IMR-90 (cell line): ENCODE measurements at regions not wholly inside any gene's neighbourhood (a gene's known extent, or its start where the extent isn't known, plus 50 kb on each side); places are given as distances from the start of the nearest gene placed in this dataset.

Experiments used
- ATAC-seq: fragments of 200-7000 bp; cut with Tn5 transposase; 2 replicates; pipeline ENCODE4 v1.9.1; 2020; ENCODE audit warnings: low read depth, mild to moderate bottlenecking, moderate library complexity
- BruUV-seq: library from RNA; stranded (reverse); fragments of 400-500 nt; replicated peaks from 2 replicates; lab custom pipeline; 2021; lab: Mats Ljungman, UMichigan
- CTCF ChIA-PET: fragments of 300-600 bp; formaldehyde crosslinking; extraction: SDS; loops from one replicate; lab custom pipeline; 2021; ENCODE audit warnings: antibody characterized with exemption; lab: Yijun Ruan, JAX
- POLR2A ChIA-PET: fragments of 300-600 bp; sonication (Branson Sonifier 250); formaldehyde crosslinking; loops from one replicate; lab custom pipeline; 2022; ENCODE audit warnings: antibody characterized with exemption; ENCODE audit not compliant: unreplicated experiment; lab: Charles Lee
- DNase-seq: peaks from one replicate; pipeline ENCODE4 v3.0.0; 2013
- H2AFZ ChIP-seq: replicated peaks from 2 replicates; pipeline ENCODE3; 2013; ENCODE audit warnings: low read length, mild to moderate bottlenecking; ENCODE audit not compliant: poor library complexity
- H2AK5ac ChIP-seq: 2 replicates; pipeline ENCODE4 v1.6.1; 2013; ENCODE audit warnings: low read depth, low read length, inconsistent platforms
- H2AK9ac ChIP-seq: replicated peaks from 2 replicates; pipeline ENCODE3; 2013; ENCODE audit warnings: mild to moderate bottlenecking, low read depth, low read length, moderate library complexity; ENCODE audit not compliant: poor library complexity
- H2BK120ac ChIP-seq: 2 replicates; pipeline ENCODE4 v1.6.1; 2013; ENCODE audit warnings: low read depth, low read length, inconsistent platforms
- H2BK15ac ChIP-seq: 3 replicates; pipeline ENCODE4 v1.6.1; 2013; ENCODE audit warnings: low read depth, low read length, inconsistent platforms
- H2BK20ac ChIP-seq: 2 replicates; pipeline ENCODE4 v1.6.1; 2013; ENCODE audit warnings: low read depth, mild to moderate bottlenecking, inconsistent platforms, low read length, moderate library complexity
- H2BK5ac ChIP-seq: 2 replicates; pipeline ENCODE4 v1.6.1; 2013; ENCODE audit warnings: mild to moderate bottlenecking, low read depth, low read length, inconsistent platforms; ENCODE audit not compliant: poor library complexity, severe bottlenecking
- H3K14ac ChIP-seq: replicated peaks from 2 replicates; pipeline ENCODE4 v1.6.1; 2013; ENCODE audit warnings: low read depth, low read length, inconsistent platforms
- H3K18ac ChIP-seq: 2 replicates; pipeline ENCODE4 v1.6.1; 2013; ENCODE audit warnings: low read depth, low read length, control low read depth
- H3K23ac ChIP-seq: 2 replicates; pipeline ENCODE4 v1.6.1; 2013; ENCODE audit warnings: low read depth, low read length, inconsistent platforms
- H3K27ac ChIP-seq: 2 replicates; pipeline ENCODE4 v1.5.1; 2013; ENCODE audit warnings: mild to moderate bottlenecking, control low read depth, low read length; ENCODE audit not compliant: insufficient read depth
- H3K27me3 ChIP-seq: 2 replicates; pipeline ENCODE4 v1.6.1; 2013; ENCODE audit warnings: low read length; ENCODE audit not compliant: control insufficient read depth, insufficient read depth
- H3K36me3 ChIP-seq: 2 replicates; pipeline ENCODE4 v1.6.1; 2013; ENCODE audit warnings: low read length, mixed read lengths; ENCODE audit not compliant: control insufficient read depth, insufficient read depth
- H3K4ac ChIP-seq: 2 replicates; pipeline ENCODE4 v1.6.1; 2013; ENCODE audit warnings: low read depth, low read length, inconsistent platforms
- H3K4me1 ChIP-seq: 2 replicates; pipeline ENCODE4 v1.6.1; 2013; ENCODE audit warnings: low read length, mixed read lengths; ENCODE audit not compliant: control insufficient read depth, insufficient read depth
- H3K4me2 ChIP-seq: 2 replicates; pipeline ENCODE4 v1.6.1; 2013; ENCODE audit warnings: low read depth, mild to moderate bottlenecking, control low read depth, low read length, moderate library complexity
- H3K4me3 ChIP-seq: 2 replicates; pipeline ENCODE4 v1.5.1; 2013; ENCODE audit warnings: low read depth, mild to moderate bottlenecking, control low read depth, low read length, moderate library complexity; ENCODE audit not compliant: insufficient read depth
- H3K56ac ChIP-seq: 2 replicates; pipeline ENCODE4 v1.6.1; 2013; ENCODE audit warnings: low read length, inconsistent platforms; ENCODE audit not compliant: insufficient read depth; ENCODE audit errors: extremely low read depth
- H3K79me1 ChIP-seq, 2 experiments: 2 replicates each; pipeline ENCODE4 v1.6.1; 2013; ENCODE audit warnings: low read length in 2 of 2, inconsistent platforms in 1 of 2, low read depth in 1 of 2
- H3K9ac ChIP-seq: 2 replicates; pipeline ENCODE4 v1.6.1; 2013; ENCODE audit warnings: low read depth, low read length, control low read depth
- H3K9me1 ChIP-seq: 2 replicates; pipeline ENCODE4 v1.6.1; 2013; ENCODE audit warnings: low read length, inconsistent platforms; ENCODE audit not compliant: insufficient read depth
- H3K9me3 ChIP-seq: 2 replicates; pipeline ENCODE4 v1.6.1; 2013; ENCODE audit warnings: low read length; ENCODE audit not compliant: control insufficient read depth, insufficient read depth
- H4K20me1 ChIP-seq: 2 replicates; pipeline ENCODE4 v1.6.1; 2013; ENCODE audit warnings: low read length, inconsistent platforms; ENCODE audit not compliant: insufficient read depth
- H4K5ac ChIP-seq: 2 replicates; pipeline ENCODE4 v1.6.1; 2013; ENCODE audit warnings: mild to moderate bottlenecking, low read depth, low read length, control low read depth
- H4K8ac ChIP-seq, 2 experiments: 2 replicates each; pipeline ENCODE4 v1.6.1; 2013; ENCODE audit warnings: low read depth in 2 of 2, low read length in 2 of 2, control low read depth in 1 of 2, inconsistent platforms in 1 of 2
- H4K91ac ChIP-seq: 2 replicates; pipeline ENCODE4 v1.6.1; 2013; ENCODE audit warnings: low read depth, low read length, inconsistent platforms; ENCODE audit not compliant: insufficient read depth
- BHLHE40 ChIP-seq: fragments of 150-350 bp; IDR thresholded peaks from 2 replicates; pipeline ENCODE4 v1.6.1; 2016; ENCODE audit warnings: mild to moderate bottlenecking, low read depth, low read length
- CEBPB ChIP-seq: IDR thresholded peaks from 2 replicates; pipeline ENCODE4 v1.6.1; 2012; ENCODE audit warnings: low read depth, low read length, improper control_type of control experiment
- CHD1 ChIP-seq: IDR thresholded peaks from 2 replicates; pipeline ENCODE4 v1.6.1; 2012; ENCODE audit warnings: low read depth, low read length, improper control_type of control experiment
- CTCF ChIP-seq: conservative IDR thresholded peaks from 2 replicates; pipeline ENCODE4 v1.5.1; 2012; ENCODE audit warnings: mild to moderate bottlenecking, low read depth, low read length, improper control_type of control experiment
- FOS ChIP-seq: fragments of 150-350 bp; IDR thresholded peaks from 2 replicates; pipeline ENCODE4 v1.6.1; 2016; ENCODE audit warnings: low read depth, low read length
- MAFK ChIP-seq: IDR thresholded peaks from 2 replicates; pipeline ENCODE4 v1.6.1; 2012; ENCODE audit warnings: low read depth, low read length, improper control_type of control experiment
- MAZ ChIP-seq: IDR thresholded peaks from 2 replicates; pipeline ENCODE4 v1.6.1; 2012; ENCODE audit warnings: low read depth, mild to moderate bottlenecking, low read length, improper control_type of control experiment, moderate library complexity, borderline replicate concordance
- MXI1 ChIP-seq: IDR thresholded peaks from 2 replicates; pipeline ENCODE4 v1.6.1; 2012; ENCODE audit warnings: low read depth, mild to moderate bottlenecking, low read length, moderate library complexity, borderline replicate concordance
- NFE2L2 ChIP-seq: fragments of 150-350 bp; IDR thresholded peaks from 2 replicates; pipeline ENCODE4 v1.6.1; 2016; ENCODE audit warnings: low read depth, mild to moderate bottlenecking, low read length
- POLR2A ChIP-seq: IDR thresholded peaks from 2 replicates; pipeline ENCODE4 v1.6.1; 2012; ENCODE audit warnings: mild to moderate bottlenecking, low read depth, low read length
- RAD21 ChIP-seq: IDR thresholded peaks from 2 replicates; pipeline ENCODE4 v1.6.1; 2012; ENCODE audit warnings: low read length, improper control_type of control experiment
- RCOR1 ChIP-seq: IDR thresholded peaks from 2 replicates; pipeline ENCODE4 v1.6.1; 2012; ENCODE audit warnings: mild to moderate bottlenecking, low read length, improper control_type of control experiment; ENCODE audit not compliant: insufficient replicate concordance
- RFX5 ChIP-seq: IDR thresholded peaks from 2 replicates; pipeline ENCODE4 v1.8.0; 2012; ENCODE audit warnings: low read depth, mild to moderate bottlenecking, low read length, moderate library complexity
- SMC3 ChIP-seq: fragments of 150-350 bp; IDR thresholded peaks from 2 replicates; pipeline ENCODE4 v1.6.1; 2016; ENCODE audit warnings: low read depth, mild to moderate bottlenecking, antibody characterized with exemption, low read length, moderate library complexity
- WGBS, 2 experiments: methylation state at CpG; one replicate each; pipeline versions ENCODE4 v1.1.5 to v1.1.7; 2013; ENCODE audit warnings: missing lambda C conversion rate in 2 of 2; ENCODE audit not compliant: insufficient read length in 1 of 2; ENCODE audit errors: extremely low coverage in 2 of 2; 5-methylcytosine and 5-hydroxymethylcytosine counted together
- dilution Hi-C: fragments of 300-500 bp; cut with HindIII; formaldehyde crosslinking; loops from one replicate; pipeline ENCODE4 v1.14.3; 2018; ENCODE audit warnings: low sequenced_read_pairs; ENCODE audit not compliant: unreplicated experiment
- in situ Hi-C: fragments of 300-500 bp; cut with MboI; formaldehyde crosslinking; loops from 3 replicates; pipeline ENCODE4 v1.14.3; 2019; ENCODE audit warnings: low sequenced_read_pairs, inconsistent platforms, mixed read lengths
- intact Hi-C: fragments of 100-400 bp; cut with micrococcal nuclease; formaldehyde crosslinking; loops from 2 replicates; pipeline ENCODE4 v1.10.0; 2022
- TF ChIP-seq, protein P1 (sequence below): fragments of 150-350 bp; IDR thresholded peaks from 2 replicates; pipeline ENCODE4 v1.6.1; 2017; ENCODE audit warnings: mild to moderate bottlenecking, antibody characterized with exemption, low read length, low read depth
- TF ChIP-seq, protein P2 (sequence below): fragments of 150-350 bp; IDR thresholded peaks from 2 replicates; pipeline ENCODE4 v1.6.1; 2016; ENCODE audit warnings: low read depth, mild to moderate bottlenecking, low read length, moderate library complexity, borderline replicate concordance

DNA sequence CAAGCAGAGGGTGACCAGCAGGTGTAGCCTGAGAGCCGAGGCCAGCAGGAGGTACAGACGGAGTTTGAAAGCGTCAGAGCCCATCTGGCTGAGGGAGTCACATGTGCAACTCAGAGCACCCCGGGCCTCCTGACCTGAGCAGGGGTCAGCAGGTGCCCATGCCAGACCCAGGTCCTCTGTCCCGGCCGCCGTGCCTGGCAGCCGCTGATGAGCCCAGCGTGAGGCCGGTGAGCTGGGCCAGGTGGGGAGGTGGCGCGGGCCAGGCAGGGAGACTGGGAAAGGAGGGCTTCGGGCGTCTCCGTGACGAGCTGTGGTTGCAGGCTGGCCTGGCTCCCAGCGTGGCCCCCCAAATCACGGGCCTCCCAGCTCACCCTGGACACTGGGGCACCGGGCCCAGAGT lies 130.9 kb downstream of the CHSY1 start:
- BruUV-seq = no TSS peak
- no peaks in the 10 kb centered on the region for H3K27me3 ChIP-seq
- ATAC-seq (no peak), DNase-seq (no peak)
- 0 out of 2 replicates have a peak overlapping the region, but pooled peaks have one; percentile 70 for H3K14ac ChIP-seq
- no peak overlapping the region for H3K56ac ChIP-seq
- H3K9ac ChIP-seq = 0 out of 2 replicates have a peak overlapping the region, but pooled peaks have one; percentile 85
- H3K4me2 ChIP-seq = no peak overlapping the region
- H3K4me3 ChIP-seq = no peak overlapping the region
- H3K9me1 ChIP-seq = peaks cover 7% of the 10 kb centered on the region
- no peaks in the 10 kb centered on the region for H4K20me1 ChIP-seq
- H4K5ac ChIP-seq = peak overlapping the region; percentile 92; the same call in 1 of the 2 replicates
- peaks cover 22% of the 10 kb centered on the region for H3K4me1 ChIP-seq
- no peak for TF ChIP-seq MAZ
- TF ChIP-seq FOS = no peak
- no peak for TF ChIP-seq SMC3
- TF ChIP-seq, protein P1, sequence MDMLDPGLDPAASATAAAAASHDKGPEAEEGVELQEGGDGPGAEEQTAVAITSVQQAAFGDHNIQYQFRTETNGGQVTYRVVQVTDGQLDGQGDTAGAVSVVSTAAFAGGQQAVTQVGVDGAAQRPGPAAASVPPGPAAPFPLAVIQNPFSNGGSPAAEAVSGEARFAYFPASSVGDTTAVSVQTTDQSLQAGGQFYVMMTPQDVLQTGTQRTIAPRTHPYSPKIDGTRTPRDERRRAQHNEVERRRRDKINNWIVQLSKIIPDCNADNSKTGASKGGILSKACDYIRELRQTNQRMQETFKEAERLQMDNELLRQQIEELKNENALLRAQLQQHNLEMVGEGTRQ = no peak
- TF ChIP-seq POLR2A = no peak
- TF ChIP-seq, protein P2, sequence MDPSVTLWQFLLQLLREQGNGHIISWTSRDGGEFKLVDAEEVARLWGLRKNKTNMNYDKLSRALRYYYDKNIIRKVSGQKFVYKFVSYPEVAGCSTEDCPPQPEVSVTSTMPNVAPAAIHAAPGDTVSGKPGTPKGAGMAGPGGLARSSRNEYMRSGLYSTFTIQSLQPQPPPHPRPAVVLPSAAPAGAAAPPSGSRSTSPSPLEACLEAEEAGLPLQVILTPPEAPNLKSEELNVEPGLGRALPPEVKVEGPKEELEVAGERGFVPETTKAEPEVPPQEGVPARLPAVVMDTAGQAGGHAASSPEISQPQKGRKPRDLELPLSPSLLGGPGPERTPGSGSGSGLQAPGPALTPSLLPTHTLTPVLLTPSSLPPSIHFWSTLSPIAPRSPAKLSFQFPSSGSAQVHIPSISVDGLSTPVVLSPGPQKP = no peak
- TF ChIP-seq MXI1 = no peak
- TF ChIP-seq MAFK = no peak
- TF ChIP-seq CHD1 = no peak
- no peak for TF ChIP-seq RFX5
- no peak for TF ChIP-seq RCOR1
- no peak for TF ChIP-seq NFE2L2
- no peak for TF ChIP-seq CTCF
- TF ChIP-seq RAD21 = no peak
- TF ChIP-seq CEBPB = no peak
- TF ChIP-seq BHLHE40 = no peak
- peak overlapping the region; percentile 84 to 85 for H4K8ac ChIP-seq
- intact Hi-C loops (loop anchor here (2.0 kb wide), 1 partner anchor 70 kb away; no protein-coding TSS in a partner anchor), in situ Hi-C loops (no loop called here), dilution Hi-C loops (no loop called here)
- 89% methylated on average over 5 of the region's 19 CpGs; no CpG with 5 or more reads in 1 of the 2 experiments for WGBS, 2 experiments
- peak overlapping the region; percentile 70 for H2AK9ac ChIP-seq
- H3K18ac ChIP-seq = no peak overlapping the region
- no peaks in the 10 kb centered on the region for H3K36me3 ChIP-seq
- peak overlapping the region; percentile 65 for H2BK5ac ChIP-seq
- peak overlapping the region; percentile 96 for H2AK5ac ChIP-seq
- H3K23ac ChIP-seq = no peak overlapping the region
- H2BK15ac ChIP-seq = peak overlapping the region; percentile 71; the same call in 1 of the 3 replicates
- peak overlapping the region; percentile 66; the same call in 1 of the 2 replicates for H2BK20ac ChIP-seq
- H2BK120ac ChIP-seq = peak overlapping the region; percentile 95; the same call in 1 of the 2 replicates
- ChIA-PET POLR2A (no interaction called here), CTCF (interaction anchor here (0.6 to 1.6 kb wide), 2 partner anchors 30 to 441 kb away, joined by 3 to 4 read pairs; no protein-coding TSS in a partner anchor)
- peaks cover 4 to 16% of the 10 kb centered on the region in 2 experiments; a peak in 3 of 4 replicates for H3K79me1 ChIP-seq
- H3K4ac ChIP-seq = peak overlapping the region; percentile 96
- H4K91ac ChIP-seq = peak overlapping the region; percentile 78; the same call in 1 of the 2 replicates
- H3K9me3 ChIP-seq = no peaks in the 10 kb centered on the region
- peak overlapping the region; percentile 76 for H3K27ac ChIP-seq
- peak overlapping the region; percentile 89 for H2AFZ ChIP-seq
